OCI-LY1 (cell line): ENCODE measurements at regions not wholly inside any gene's neighbourhood (a gene's known extent, or its start where the extent isn't known, plus 50 kb on each side); places are given as distances from the start of the nearest gene placed in this dataset.

ENCODE experiments used
- H2AFZ ChIP-seq: fragments of 200-600 bp; sonication (generic), shearing (Covaris generic); 2 replicates; pipeline ENCODE4 v1.6.0; 2014; ENCODE audit warnings: antibody characterized with exemption, mild to moderate bottlenecking, low read length
- H3F3A ChIP-seq: fragments of 200-600 bp; sonication (generic), shearing (Covaris generic); 2 replicates; pipeline ENCODE4 v1.6.0; 2014; ENCODE audit warnings: mild to moderate bottlenecking, antibody characterized with exemption, low read length, moderate library complexity; ENCODE audit not compliant: insufficient read depth
- H3K27ac ChIP-seq: fragments of 200-600 bp; sonication (generic); 2 replicates; pipeline ENCODE4 v1.5.1; 2014; ENCODE audit warnings: low read length, mixed run types, mild to moderate bottlenecking, low read depth; ENCODE audit not compliant: poor library complexity, severe bottlenecking
- H3K27me3 ChIP-seq: fragments of 200-600 bp; sonication (generic); 2 replicates; pipeline ENCODE4 v1.6.0; 2014; ENCODE audit warnings: antibody characterized with exemption, mild to moderate bottlenecking, low read length, moderate library complexity; ENCODE audit not compliant: insufficient read depth
- H3K36me3 ChIP-seq: fragments of 200-600 bp; sonication (generic); 2 replicates; pipeline ENCODE4 v1.6.1; 2014; ENCODE audit warnings: mild to moderate bottlenecking, antibody characterized with exemption, low read length, moderate library complexity, mixed read lengths; ENCODE audit not compliant: insufficient read depth
- H3K4me1 ChIP-seq: fragments of 200-600 bp; sonication (generic); 2 replicates; pipeline ENCODE4 v1.5.1; 2014; ENCODE audit warnings: mild to moderate bottlenecking, low read length, moderate library complexity; ENCODE audit not compliant: insufficient read depth, severe bottlenecking
- H3K4me2 ChIP-seq: fragments of 200-600 bp; sonication (generic), shearing (Covaris generic); 2 replicates; pipeline ENCODE4 v1.6.1; 2014; ENCODE audit warnings: low read length
- H3K4me3 ChIP-seq: fragments of 200-600 bp; sonication (generic); 2 replicates; pipeline ENCODE4 v1.5.1; 2014; ENCODE audit warnings: low read length, low read depth, mild to moderate bottlenecking, mixed read lengths; ENCODE audit not compliant: poor library complexity, severe bottlenecking
- H3K79me2 ChIP-seq: fragments of 200-600 bp; shearing (Covaris generic); 2 replicates; pipeline ENCODE4 v1.6.1; 2016; ENCODE audit warnings: mixed run types, low read length, mixed read lengths; ENCODE audit not compliant: insufficient read depth
- H3K9ac ChIP-seq: fragments of 200-600 bp; sonication (generic), shearing (Covaris generic); 2 replicates; pipeline ENCODE4 v1.6.1; 2014; ENCODE audit warnings: mild to moderate bottlenecking, low read length, mixed read lengths
- H3K9me2 ChIP-seq: fragments of 200-600 bp; sonication (generic), shearing (Covaris generic); 2 replicates; pipeline ENCODE4 v1.6.1; 2014; ENCODE audit warnings: low read depth, mild to moderate bottlenecking, low read length, mixed read lengths
- H3K9me3 ChIP-seq: fragments of 200-600 bp; shearing (Covaris generic); 2 replicates; pipeline ENCODE4 v1.6.1; 2014; ENCODE audit warnings: low read length, mixed read lengths
- H4K20me1 ChIP-seq: fragments of 200-600 bp; sonication (generic), shearing (Covaris generic); 2 replicates; pipeline ENCODE4 v1.6.0; 2016; ENCODE audit warnings: mild to moderate bottlenecking, low read length; ENCODE audit not compliant: insufficient read depth
- EZH2 ChIP-seq: fragments of 200-600 bp; sonication (generic), shearing (Covaris generic); IDR thresholded peaks from 2 replicates; pipeline ENCODE4 v1.8.0; 2017; ENCODE audit warnings: borderline replicate concordance, mixed run types, mild to moderate bottlenecking, antibody characterized with exemption, low read length, moderate library complexity, mixed read lengths
- TF ChIP-seq, protein P1 (sequence below): fragments of 200-600 bp; sonication (generic), shearing (Covaris generic); IDR thresholded peaks from 2 replicates; pipeline ENCODE4 v1.5.1; 2017; ENCODE audit warnings: mild to moderate bottlenecking, antibody characterized with exemption, low read length, moderate library complexity, mixed read lengths

DNA sequence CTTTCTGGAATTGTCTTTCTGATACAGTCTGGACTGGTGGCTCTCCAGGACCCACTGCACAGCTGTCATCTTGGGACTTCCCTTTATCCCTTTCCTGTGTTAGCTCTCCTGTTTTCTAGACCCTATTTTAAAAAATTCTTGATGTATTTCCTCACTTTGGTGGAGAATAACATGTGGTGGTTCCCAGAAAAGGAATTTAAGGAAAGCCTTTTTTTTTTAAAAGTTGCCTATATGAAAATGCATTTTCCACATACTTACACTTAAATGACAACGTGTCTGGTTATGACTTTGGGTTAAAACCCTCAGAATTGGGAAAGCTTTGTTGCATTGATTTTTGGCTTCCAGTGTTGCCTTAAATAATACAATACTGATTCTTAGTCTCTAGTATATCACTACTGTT lies 400.7 kb downstream of the TMEM135 start:
- H3K4me2 ChIP-seq = no peak overlapping the region
- H3K4me1 ChIP-seq = no peaks in the 10 kb centered on the region
- no peak overlapping the region for H3K4me3 ChIP-seq
- no peaks in the 10 kb centered on the region for H4K20me1 ChIP-seq
- H3K27ac ChIP-seq = no peak overlapping the region
- H3F3A ChIP-seq = no peaks in the 10 kb centered on the region
- H2AFZ ChIP-seq = no peak overlapping the region
- TF ChIP-seq EZH2 = no peak
- TF ChIP-seq, protein P1, sequence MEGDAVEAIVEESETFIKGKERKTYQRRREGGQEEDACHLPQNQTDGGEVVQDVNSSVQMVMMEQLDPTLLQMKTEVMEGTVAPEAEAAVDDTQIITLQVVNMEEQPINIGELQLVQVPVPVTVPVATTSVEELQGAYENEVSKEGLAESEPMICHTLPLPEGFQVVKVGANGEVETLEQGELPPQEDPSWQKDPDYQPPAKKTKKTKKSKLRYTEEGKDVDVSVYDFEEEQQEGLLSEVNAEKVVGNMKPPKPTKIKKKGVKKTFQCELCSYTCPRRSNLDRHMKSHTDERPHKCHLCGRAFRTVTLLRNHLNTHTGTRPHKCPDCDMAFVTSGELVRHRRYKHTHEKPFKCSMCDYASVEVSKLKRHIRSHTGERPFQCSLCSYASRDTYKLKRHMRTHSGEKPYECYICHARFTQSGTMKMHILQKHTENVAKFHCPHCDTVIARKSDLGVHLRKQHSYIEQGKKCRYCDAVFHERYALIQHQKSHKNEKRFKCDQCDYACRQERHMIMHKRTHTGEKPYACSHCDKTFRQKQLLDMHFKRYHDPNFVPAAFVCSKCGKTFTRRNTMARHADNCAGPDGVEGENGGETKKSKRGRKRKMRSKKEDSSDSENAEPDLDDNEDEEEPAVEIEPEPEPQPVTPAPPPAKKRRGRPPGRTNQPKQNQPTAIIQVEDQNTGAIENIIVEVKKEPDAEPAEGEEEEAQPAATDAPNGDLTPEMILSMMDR = no peak
- no peaks in the 10 kb centered on the region for H3K9me3 ChIP-seq
- H3K9me2 ChIP-seq = no peaks in the 10 kb centered on the region
- H3K9ac ChIP-seq = no peak overlapping the region
- no peaks in the 10 kb centered on the region for H3K79me2 ChIP-seq
- no peaks in the 10 kb centered on the region for H3K27me3 ChIP-seq
- H3K36me3 ChIP-seq = no peaks in the 10 kb centered on the region

DNA sequence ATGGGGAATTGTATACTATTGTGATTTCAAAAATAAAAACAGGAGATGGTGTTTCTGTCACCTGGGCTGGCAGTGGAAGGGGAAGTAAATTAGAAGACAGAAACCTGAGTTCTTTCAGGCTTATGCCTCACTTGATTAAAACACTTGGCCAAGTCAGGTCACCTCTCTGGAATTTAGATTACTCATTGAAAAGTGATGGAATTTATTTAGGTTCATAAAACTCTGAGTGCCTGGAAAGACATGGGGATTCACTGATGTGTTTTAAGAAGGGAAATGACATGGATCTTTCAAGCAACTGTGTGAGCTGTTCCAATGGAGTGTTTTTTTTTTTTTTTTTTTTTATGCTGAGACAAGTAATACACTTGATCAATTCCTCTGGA lies 400.1 kb downstream of the TMEM135 start:
- no peak overlapping the region for H2AFZ ChIP-seq
- H4K20me1 ChIP-seq = no peaks in the 10 kb centered on the region
- no peak overlapping the region for H3K27ac ChIP-seq
- H3K9ac ChIP-seq = no peak overlapping the region
- no peak overlapping the region for H3K4me3 ChIP-seq
- no peaks in the 10 kb centered on the region for H3K36me3 ChIP-seq
- no peaks in the 10 kb centered on the region for H3K79me2 ChIP-seq
- H3K4me1 ChIP-seq = no peaks in the 10 kb centered on the region
- H3K4me2 ChIP-seq = no peak overlapping the region
- H3F3A ChIP-seq = no peaks in the 10 kb centered on the region
- TF ChIP-seq EZH2 = no peak
- TF ChIP-seq, protein P1 = no peak
- no peaks in the 10 kb centered on the region for H3K9me3 ChIP-seq
- no peaks in the 10 kb centered on the region for H3K27me3 ChIP-seq
- H3K9me2 ChIP-seq = no peaks in the 10 kb centered on the region

DNA sequence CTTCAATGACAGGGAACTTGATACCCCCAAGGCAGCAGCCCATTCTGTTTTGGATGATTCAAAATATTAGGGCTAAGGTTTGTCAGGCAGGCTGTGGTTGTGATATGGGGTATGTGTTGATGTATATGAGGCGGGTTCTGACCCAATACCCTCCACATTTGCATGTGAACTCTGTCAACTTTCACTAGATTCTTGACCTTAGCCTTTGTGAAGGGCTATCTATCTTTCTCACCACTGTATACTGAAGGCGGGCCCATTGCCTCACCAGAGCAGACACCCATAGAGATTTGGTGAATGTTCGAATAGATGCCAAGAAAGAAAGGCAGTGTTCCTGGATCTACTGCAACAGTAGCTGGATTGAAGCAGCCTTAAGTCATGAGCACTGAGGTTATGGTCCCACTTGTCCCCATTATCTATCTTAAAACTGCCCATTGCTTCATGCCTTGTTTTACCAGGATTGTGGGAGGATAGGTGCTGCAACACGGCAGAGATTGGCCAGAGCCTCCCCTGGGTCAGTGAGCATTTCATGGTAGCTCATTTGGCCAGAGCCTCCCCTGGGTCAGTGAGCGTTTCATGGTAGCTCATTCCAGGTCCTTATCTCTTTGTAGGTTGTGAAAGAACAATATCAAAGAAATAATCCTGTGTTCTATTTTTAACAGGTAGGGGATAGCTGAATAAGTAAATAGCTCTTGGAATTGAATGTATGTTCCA lies 399.6 kb downstream of the TMEM135 start:
- H2AFZ ChIP-seq = no peak overlapping the region
- no peaks in the 10 kb centered on the region for H3K27me3 ChIP-seq
- H3K4me1 ChIP-seq = no peaks in the 10 kb centered on the region
- no peak overlapping the region for H3K4me3 ChIP-seq
- no peaks in the 10 kb centered on the region for H3K9me3 ChIP-seq
- no peaks in the 10 kb centered on the region for H4K20me1 ChIP-seq
- no peak overlapping the region for H3K27ac ChIP-seq
- TF ChIP-seq, protein P1 = no peak
- no peak for TF ChIP-seq EZH2
- no peaks in the 10 kb centered on the region for H3K36me3 ChIP-seq
- no peak overlapping the region for H3K4me2 ChIP-seq
- no peak overlapping the region for H3K9ac ChIP-seq
- no peaks in the 10 kb centered on the region for H3K9me2 ChIP-seq
- H3K79me2 ChIP-seq = no peaks in the 10 kb centered on the region
- H3F3A ChIP-seq = no peaks in the 10 kb centered on the region
